Ascending aorta (tissue), 2 donors: ENCODE measurements at regions not wholly inside any gene's neighbourhood (a gene's known extent, or its start where the extent isn't known, plus 50 kb on each side); places are given as distances from the start of the nearest gene placed in this dataset.
A peak's percentile ranks its signal among the peaks of the same experiment; 100 is the strongest.

Experiments used
- DNase-seq, 2 donors: peaks; one replicate each; pipeline ENCODE4 v3.0.0-alpha.2; 2019; ENCODE audit warnings: low spot score in 2 of 2
- H3K27ac ChIP-seq, 2 donors: fragments of 200-600 bp; sonication (generic); one replicate each; pipeline ENCODE4 v1.5.1; 2016 to 2017; ENCODE audit warnings: mild to moderate bottlenecking in 1 of 2
- H3K27me3 ChIP-seq: fragments of 200-600 bp; sonication (generic); one replicate; pipeline ENCODE4 v1.5.1; 2017
- H3K36me3 ChIP-seq, 2 donors: fragments of 200-600 bp; sonication (generic); one replicate each; pipeline ENCODE4 v1.5.1; 2016
- H3K4me1 ChIP-seq, 2 donors: fragments of 200-600 bp; sonication (generic); one replicate each; pipeline ENCODE4 v1.5.1; 2016 to 2017; ENCODE audit warnings: mild to moderate bottlenecking in 1 of 2
- H3K4me3 ChIP-seq, 2 donors: fragments of 200-600 bp; sonication (generic); one replicate each; pipeline ENCODE4 v1.5.1; 2016 to 2017; ENCODE audit warnings: mild to moderate bottlenecking in 1 of 2
- H3K9me3 ChIP-seq, 2 donors: fragments of 200-600 bp; sonication (generic); one replicate each; pipeline ENCODE4 v1.5.1; 2016
- intact Hi-C: fragments of 100-400 bp; cut with DNase I; formaldehyde crosslinking; loops from one replicate; pipeline ENCODE4 v1.15.1; 2023
- TF ChIP-seq, protein P1 (sequence below), 3 experiments: fragments of 200-600 bp in 2 of 3; fragments of 450-650 bp in 1 of 3; sonication (generic) in 2 of 3; IDR thresholded peaks; one replicate each; pipeline ENCODE4 v1.5.1; 2016 to 2019; ENCODE audit warnings: antibody characterized with exemption in 3 of 3, mild to moderate bottlenecking in 1 of 3, moderate library complexity in 1 of 3

DNA sequence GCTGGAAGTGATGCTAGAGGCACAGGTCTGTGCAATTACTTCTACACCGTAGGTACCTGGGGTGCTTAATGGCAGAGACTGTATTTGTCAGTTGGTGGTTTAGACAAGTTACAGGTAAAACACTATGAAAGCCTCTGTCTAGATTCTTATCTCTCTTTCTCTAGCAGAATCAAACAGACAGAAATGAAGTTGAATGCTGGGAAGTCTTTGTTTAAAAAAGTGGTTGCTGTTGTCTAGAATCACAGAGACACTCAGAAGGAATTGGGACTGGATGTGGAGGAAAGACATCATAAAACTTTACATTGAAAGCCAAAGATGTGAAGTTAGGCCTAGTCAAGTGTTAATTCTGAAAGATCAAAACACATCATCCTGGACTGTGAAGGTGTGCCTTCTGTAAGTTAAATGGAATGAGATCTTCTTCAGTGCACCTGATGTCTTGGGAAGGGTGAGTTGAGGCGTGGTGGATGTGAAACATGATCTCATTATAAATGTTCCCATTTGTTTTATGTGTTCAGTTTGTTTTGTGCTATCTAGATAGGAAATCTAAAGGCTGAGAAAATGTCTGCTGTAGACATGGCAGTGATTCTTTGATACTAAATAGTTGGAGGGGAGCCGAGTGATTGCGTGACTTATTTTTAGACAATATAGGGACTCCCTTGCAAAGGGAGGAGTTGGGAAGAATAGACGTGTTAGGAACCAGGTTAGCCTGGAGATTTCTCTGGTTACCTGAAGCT lies 290.2 kb downstream of the SOX4 start:
- Histone ChIP-seq H3K27ac (peak overlapping the region; percentile 66 to 75), H3K27me3 (no peaks in the 10 kb centered on the region), H3K9me3 (peaks cover 0 to 6% of the 10 kb centered on the region in 2 donors), H3K36me3 (no peaks in the 10 kb centered on the region), H3K4me3 (no peak overlapping the region), H3K4me1 (peaks cover 8 to 27% of the 10 kb centered on the region in 2 donors)
- TF ChIP-seq, protein P1, sequence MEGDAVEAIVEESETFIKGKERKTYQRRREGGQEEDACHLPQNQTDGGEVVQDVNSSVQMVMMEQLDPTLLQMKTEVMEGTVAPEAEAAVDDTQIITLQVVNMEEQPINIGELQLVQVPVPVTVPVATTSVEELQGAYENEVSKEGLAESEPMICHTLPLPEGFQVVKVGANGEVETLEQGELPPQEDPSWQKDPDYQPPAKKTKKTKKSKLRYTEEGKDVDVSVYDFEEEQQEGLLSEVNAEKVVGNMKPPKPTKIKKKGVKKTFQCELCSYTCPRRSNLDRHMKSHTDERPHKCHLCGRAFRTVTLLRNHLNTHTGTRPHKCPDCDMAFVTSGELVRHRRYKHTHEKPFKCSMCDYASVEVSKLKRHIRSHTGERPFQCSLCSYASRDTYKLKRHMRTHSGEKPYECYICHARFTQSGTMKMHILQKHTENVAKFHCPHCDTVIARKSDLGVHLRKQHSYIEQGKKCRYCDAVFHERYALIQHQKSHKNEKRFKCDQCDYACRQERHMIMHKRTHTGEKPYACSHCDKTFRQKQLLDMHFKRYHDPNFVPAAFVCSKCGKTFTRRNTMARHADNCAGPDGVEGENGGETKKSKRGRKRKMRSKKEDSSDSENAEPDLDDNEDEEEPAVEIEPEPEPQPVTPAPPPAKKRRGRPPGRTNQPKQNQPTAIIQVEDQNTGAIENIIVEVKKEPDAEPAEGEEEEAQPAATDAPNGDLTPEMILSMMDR (IDR thresholded peaks at IDR 0.05) = no peak
- intact Hi-C loops = loop anchor here (2.0 kb wide), 1 partner anchor 29 kb away; no protein-coding TSS in a partner anchor
- no peak for DNase-seq

DNA sequence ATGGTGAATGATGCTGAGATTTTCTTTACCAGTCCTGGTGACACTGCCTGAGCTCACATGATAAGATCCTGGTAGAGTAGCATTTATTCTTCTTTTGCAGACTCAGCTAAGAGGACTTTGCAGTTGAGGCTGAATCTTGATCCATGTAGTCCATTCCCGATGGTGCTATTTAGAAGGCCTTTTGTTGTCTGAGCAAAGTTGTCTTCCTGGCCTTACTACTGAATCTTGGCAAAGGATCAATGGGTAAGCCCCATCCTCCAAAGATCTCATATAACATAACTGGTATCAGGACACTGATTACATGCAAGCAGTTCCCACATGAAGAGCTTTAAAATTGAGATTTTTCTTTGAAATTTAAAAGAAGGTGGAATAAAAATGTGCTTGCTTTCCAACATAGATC lies 291.6 kb downstream of the SOX4 start:
- H3K4me3 ChIP-seq = peak overlapping the region in 1 of 2 donors; percentile 22
- no peaks in the 10 kb centered on the region for H3K9me3 ChIP-seq
- no peaks in the 10 kb centered on the region for H3K27me3 ChIP-seq
- peak overlapping the region; percentile 66 to 75 for H3K27ac ChIP-seq
- peaks cover 8 to 27% of the 10 kb centered on the region in 2 donors for H3K4me1 ChIP-seq
- TF ChIP-seq, protein P1 (IDR thresholded peaks at IDR 0.05) = no peak
- no peaks in the 10 kb centered on the region for H3K36me3 ChIP-seq
- intact Hi-C loops = loop anchor here (2.0 to 5.0 kb wide), 2 partner anchors 28 to 288 kb away; no protein-coding TSS in a partner anchor
- DNase-seq = no peak

DNA sequence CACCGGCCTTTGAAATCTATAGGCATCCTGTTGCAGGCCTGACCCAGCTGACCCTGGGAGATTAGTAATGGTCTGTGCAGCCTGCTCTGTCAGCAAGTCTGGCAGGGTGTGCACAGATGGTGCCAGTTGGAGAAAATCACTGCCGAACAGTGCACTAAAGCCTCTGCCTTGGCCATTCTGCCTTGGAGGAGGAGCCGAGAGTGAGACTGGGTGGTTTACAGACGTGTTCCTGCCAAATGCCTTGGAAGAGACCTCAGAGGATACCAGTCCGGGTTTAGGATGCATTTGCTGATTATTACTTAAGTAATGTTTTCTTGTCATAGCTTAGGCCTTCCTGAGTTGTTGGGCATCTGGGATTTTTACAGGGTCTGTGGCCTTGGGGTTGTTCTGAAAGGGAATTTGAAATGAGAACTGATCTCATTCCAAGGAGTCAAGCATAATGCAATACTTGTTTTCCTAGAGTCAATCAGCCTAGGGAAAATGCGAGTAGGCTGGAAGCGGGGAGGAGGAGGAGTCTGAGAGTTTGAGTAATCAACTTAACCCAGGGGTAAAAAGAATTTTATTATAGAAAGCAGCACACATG lies 292.1 kb downstream of the SOX4 start:
- intact Hi-C loops = loop anchor here (2.0 to 5.0 kb wide), 2 partner anchors 27 to 288 kb away; no protein-coding TSS in a partner anchor
- H3K9me3 ChIP-seq = no peaks in the 10 kb centered on the region
- DNase-seq = peak; percentile 23 to 85
- H3K36me3 ChIP-seq = no peaks in the 10 kb centered on the region
- TF ChIP-seq, protein P1 (IDR thresholded peaks at IDR 0.05) = no peak
- no peaks in the 10 kb centered on the region for H3K27me3 ChIP-seq
- peak overlapping the region; percentile 66 to 75 for H3K27ac ChIP-seq
- peak overlapping the region in 1 of 2 donors; percentile 22 for H3K4me3 ChIP-seq
- H3K4me1 ChIP-seq = peaks cover 8 to 27% of the 10 kb centered on the region in 2 donors

DNA sequence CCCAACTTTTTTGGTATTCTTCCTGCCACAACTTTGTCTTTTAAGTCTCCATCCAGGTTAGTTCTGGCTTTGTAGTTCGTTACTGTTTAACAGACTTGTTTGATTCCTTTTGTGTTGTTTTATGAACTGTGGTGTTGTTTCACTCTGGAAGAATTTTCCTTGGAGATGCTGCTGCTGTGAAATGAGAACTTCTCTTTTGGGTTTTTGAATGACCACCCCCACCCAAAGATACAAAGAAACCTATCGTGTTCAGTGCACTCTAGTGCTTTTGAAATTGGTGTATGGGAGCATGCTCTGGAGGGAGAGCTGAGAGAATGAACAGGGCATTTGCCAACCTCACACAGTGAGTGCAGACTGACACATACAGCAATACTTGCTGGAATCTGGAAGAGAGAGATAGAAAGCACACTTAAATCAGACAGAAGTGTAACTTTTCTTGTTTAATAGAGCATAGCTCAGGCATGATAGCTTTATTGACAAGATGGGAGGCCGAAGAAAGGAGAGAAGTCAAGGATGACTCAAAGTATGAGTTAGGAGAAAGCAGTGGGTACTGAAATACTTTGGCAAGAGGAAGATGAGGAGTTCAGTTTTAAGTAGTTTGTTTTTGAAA lies 293.1 kb downstream of the SOX4 start:
- Histone ChIP-seq H3K4me3 (peak overlapping the region in 1 of 2 donors; percentile 8), H3K36me3 (no peaks in the 10 kb centered on the region), H3K9me3 (no peaks in the 10 kb centered on the region), H3K27ac (peak overlapping the region; percentile 66 to 75), H3K4me1 (peaks cover 8 to 27% of the 10 kb centered on the region in 2 donors), H3K27me3 (no peaks in the 10 kb centered on the region)
- intact Hi-C loops = loop anchor here (5.0 kb wide), 1 partner anchor 289 kb away; no protein-coding TSS in a partner anchor
- TF ChIP-seq, protein P1 (IDR thresholded peaks at IDR 0.05) = no peak
- DNase-seq = no peak

DNA sequence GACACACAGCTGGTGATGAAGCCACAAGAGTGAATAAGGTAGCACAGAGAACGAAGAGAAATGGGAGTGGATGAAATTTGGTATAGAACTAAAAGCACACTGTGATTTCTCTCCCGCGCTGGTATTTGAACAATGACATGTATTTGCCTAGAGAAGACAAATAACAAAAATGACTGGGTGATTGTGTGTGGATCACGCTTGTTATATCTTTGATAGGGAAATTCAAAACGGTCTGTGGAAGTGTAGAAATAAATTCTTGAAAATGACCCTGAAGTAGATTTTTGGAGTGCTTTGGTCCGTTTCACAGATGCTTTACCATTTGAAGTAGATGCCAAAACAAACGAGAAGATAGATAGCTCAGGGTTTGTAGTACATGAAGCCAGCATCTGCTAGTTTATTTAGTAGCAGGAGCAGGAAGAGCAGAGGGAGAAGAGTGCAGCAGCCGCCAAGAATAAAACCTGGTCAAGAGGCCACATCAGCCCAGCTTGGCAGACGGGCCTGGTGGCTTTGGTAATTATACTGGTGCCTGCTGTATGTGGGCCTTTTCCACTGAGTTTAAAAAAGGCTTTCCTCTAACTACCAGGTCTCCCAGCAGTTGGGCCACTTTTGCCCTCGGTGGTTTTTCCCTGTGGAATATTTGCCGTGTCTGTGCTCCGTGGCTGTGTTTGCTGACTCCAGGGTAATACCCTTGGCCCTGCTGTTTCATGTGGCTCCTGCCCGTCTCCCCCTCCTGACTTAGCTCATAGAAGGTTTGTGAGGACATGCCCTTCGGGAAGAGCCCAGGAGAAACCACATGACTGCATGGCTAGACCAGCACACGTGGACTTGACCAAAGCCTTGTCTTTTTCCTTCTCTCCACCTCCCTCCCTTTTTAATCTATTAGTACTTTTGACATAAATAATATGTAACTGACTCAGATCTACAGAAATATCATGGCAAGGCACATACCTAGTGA lies 294.0 kb downstream of the SOX4 start:
- Histone ChIP-seq H3K27ac (peak overlapping the region; percentile 66 to 75), H3K4me3 (no peak overlapping the region), H3K27me3 (no peaks in the 10 kb centered on the region), H3K9me3 (no peaks in the 10 kb centered on the region), H3K36me3 (no peaks in the 10 kb centered on the region), H3K4me1 (peaks cover 8 to 27% of the 10 kb centered on the region in 2 donors)
- no peak for DNase-seq
- intact Hi-C loops = loop anchor here (5.0 kb wide), 1 partner anchor 290 kb away; no protein-coding TSS in a partner anchor
- TF ChIP-seq, protein P1 (IDR thresholded peaks at IDR 0.05) = no peak
